ENCODE measurements at regions not wholly inside any gene's neighbourhood (a gene's known extent, or its start where the extent isn't known, plus 50 kb on each side); places are given as distances from the start of the nearest gene placed in this dataset.

- DNase-seq (ENCODE audit: low read depth), result no peak
Observed at GRCh38 chr6:170083236-170084051, 207.4 kb downstream of the DLL1 start.

GRCh38 chr6:170082531-170083187 is 208.2 kb downstream of the DLL1 start:
- DNase-seq (ENCODE audit: low read depth), result no peak

- no peak for DNase-seq (ENCODE audit: low read depth)
Observed at GRCh38 chr6:170082067-170082466, 208.8 kb downstream of the DLL1 start.

GRCh38 chr6:170081556-170081955 is 209.3 kb downstream of the DLL1 start:
- no peak for DNase-seq (ENCODE audit: low read depth)

- no peak for DNase-seq (ENCODE audit: low read depth)
Observed at GRCh38 chr6:170080828-170081371, 210.0 kb downstream of the DLL1 start.

- DNase-seq (ENCODE audit: low read depth), result no peak
Observed at GRCh38 chr6:170080169-170080827, 210.6 kb downstream of the DLL1 start.

- no peak for DNase-seq (ENCODE audit: low read depth)
Observed at GRCh38 chr6:170076466-170077165, 214.3 kb downstream of the DLL1 start.

- no peak for DNase-seq (ENCODE audit: low read depth)
Observed at GRCh38 chr6:170075659-170076223, 215.1 kb downstream of the DLL1 start.

GRCh38 chr6:170074907-170075306 is 216.0 kb downstream of the DLL1 start:
- no peak for DNase-seq (ENCODE audit: low read depth)

- DNase-seq (ENCODE audit: low read depth), result no peak
Observed at GRCh38 chr6:170074435-170074834, 216.4 kb downstream of the DLL1 start.

- DNase-seq (ENCODE audit: low read depth), result no peak
Observed at GRCh38 chr6:170073846-170074245, 217.0 kb downstream of the DLL1 start.

- no peak for DNase-seq (ENCODE audit: low read depth)
Observed at GRCh38 chr6:170072246-170072645, 218.6 kb downstream of the DLL1 start.

- no peak for DNase-seq (ENCODE audit: low read depth)
Observed at GRCh38 chr6:170069611-170070010, 221.3 kb downstream of the DLL1 start.

GRCh38 chr6:170068496-170068895 is 222.4 kb downstream of the DLL1 start:
- no peak for DNase-seq (ENCODE audit: low read depth)

GRCh38 chr6:170067923-170068360 is 222.9 kb downstream of the DLL1 start:
- DNase-seq (ENCODE audit: low read depth), result no peak

- no peak for DNase-seq (ENCODE audit: low read depth)
Observed at GRCh38 chr6:170067181-170067641, 223.7 kb downstream of the DLL1 start.

- no peak for DNase-seq (ENCODE audit: low read depth)
Observed at GRCh38 chr6:170066679-170067078, 224.2 kb downstream of the DLL1 start.

- no peak for DNase-seq (ENCODE audit: low read depth)
Observed at GRCh38 chr6:170063851-170064602, 226.9 kb downstream of the DLL1 start.

- no peak for DNase-seq (ENCODE audit: low read depth)
Observed at GRCh38 chr6:170063431-170063830, 227.4 kb downstream of the DLL1 start.

GRCh38 chr6:170062915-170063241 is 228.0 kb downstream of the DLL1 start:
- DNase-seq (ENCODE audit: low read depth), result no peak
